Loucy (cell line): ENCODE measurements at regions not wholly inside any gene's neighbourhood (a gene's known extent, or its start where the extent isn't known, plus 50 kb on each side); places are given as distances from the start of the nearest gene placed in this dataset.
A peak's percentile ranks its signal among the peaks of the same experiment; 100 is the strongest.

Experiments used
- H2AFZ ChIP-seq: fragments of 200-600 bp; sonication (generic); 2 replicates; pipeline ENCODE4 v1.6.0; 2016; ENCODE audit warnings: antibody characterized with exemption, mild to moderate bottlenecking, low read length, moderate library complexity
- H3F3A ChIP-seq: fragments of 200-600 bp; 2 replicates; pipeline ENCODE4 v1.6.0; 2016; ENCODE audit warnings: antibody characterized with exemption, low read depth, mild to moderate bottlenecking
- H3K27me3 ChIP-seq: fragments of 200-600 bp; sonication (generic); 2 replicates; pipeline ENCODE4 v1.6.1; 2014; ENCODE audit warnings: low read length, mild to moderate bottlenecking; ENCODE audit not compliant: insufficient read depth, poor library complexity, severe bottlenecking
- H3K36me3 ChIP-seq: fragments of 200-600 bp; sonication (generic); 2 replicates; pipeline ENCODE4 v1.6.1; 2016; ENCODE audit warnings: low read length; ENCODE audit not compliant: insufficient read depth
- H3K4me1 ChIP-seq: fragments of 200-600 bp; sonication (generic); 2 replicates; pipeline ENCODE4 v1.5.1; 2014; ENCODE audit warnings: low read length, mild to moderate bottlenecking; ENCODE audit not compliant: insufficient read depth, poor library complexity, severe bottlenecking
- H3K4me2 ChIP-seq: fragments of 200-600 bp; sonication (generic); 2 replicates; pipeline ENCODE4 v1.6.0; 2014; ENCODE audit warnings: antibody characterized with exemption, low read length, low read depth, mild to moderate bottlenecking; ENCODE audit not compliant: poor library complexity, severe bottlenecking
- H3K4me3 ChIP-seq: fragments of 200-600 bp; sonication (generic); 2 replicates; pipeline ENCODE4 v1.5.1; 2014; ENCODE audit warnings: low read length, mild to moderate bottlenecking, mixed read lengths; ENCODE audit not compliant: poor library complexity, severe bottlenecking
- H3K79me2 ChIP-seq: fragments of 200-600 bp; sonication (generic); 2 replicates; pipeline ENCODE4 v1.6.1; 2014; ENCODE audit warnings: low read length; ENCODE audit not compliant: insufficient read depth
- H3K9ac ChIP-seq: fragments of 200-600 bp; sonication (generic); 2 replicates; pipeline ENCODE4 v1.6.0; 2014; ENCODE audit warnings: mild to moderate bottlenecking, low read depth, low read length, moderate library complexity; ENCODE audit not compliant: poor library complexity, severe bottlenecking
- H3K9me2 ChIP-seq: fragments of 200-600 bp; sonication (generic); replicated peaks from 2 replicates; pipeline ENCODE4 v1.6.1; 2016; ENCODE audit warnings: low read depth, low read length, mixed read lengths
- H3K9me3 ChIP-seq: fragments of 200-600 bp; sonication (generic); 2 replicates; pipeline ENCODE4 v1.6.1; 2014; ENCODE audit warnings: mild to moderate bottlenecking, antibody characterized with exemption, low read length, low read depth; ENCODE audit not compliant: insufficient read depth
- H4K20me1 ChIP-seq: fragments of 200-600 bp; sonication (generic); 2 replicates; pipeline ENCODE4 v1.6.0; 2014; ENCODE audit warnings: antibody characterized with exemption, low read length, mild to moderate bottlenecking; ENCODE audit not compliant: insufficient read depth, poor library complexity, severe bottlenecking
- CTCF ChIP-seq: fragments of 200-600 bp; sonication (generic); conservative IDR thresholded peaks from 2 replicates; pipeline ENCODE4 v1.5.1; 2014; ENCODE audit warnings: mild to moderate bottlenecking, antibody characterized with exemption, low read length
- EZH2phosphoT487 ChIP-seq: fragments of 200-600 bp; IDR thresholded peaks from 2 replicates; pipeline ENCODE4 v1.6.1; 2018; ENCODE audit warnings: antibody characterized with exemption, mild to moderate bottlenecking, moderate library complexity, borderline replicate concordance

- Histone ChIP-seq H3K36me3 (no peaks in the 10 kb centered on the region), H3K79me2 (no peaks in the 10 kb centered on the region), H3K9me3 (no peaks in the 10 kb centered on the region), H3K4me2 (peak overlapping the region; percentile 50), H3F3A (no peaks in the 10 kb centered on the region), H4K20me1 (no peaks in the 10 kb centered on the region), H3K9me2 (no peaks in the 10 kb centered on the region), H2AFZ (no peak overlapping the region), H3K4me1 (peaks cover 26% of the 10 kb centered on the region), H3K27me3 (no peaks in the 10 kb centered on the region), H3K9ac (no peak overlapping the region), H3K4me3 (no peak overlapping the region)
- no peak for TF ChIP-seq CTCF
- TF ChIP-seq EZH2phosphoT487 = no peak
These were observed 78.7 kb downstream of the GATA3 start for GRCh38 chr10:8133146-8133545.

GRCh38 chr10:8136736-8137135 lies 82.2 kb downstream of the GATA3 start:
- Histone ChIP-seq H4K20me1 (no peaks in the 10 kb centered on the region), H3K4me2 (peak overlapping the region; percentile 25), H3K4me3 (no peak overlapping the region), H3F3A (no peaks in the 10 kb centered on the region), H2AFZ (no peak overlapping the region), H3K4me1 (peaks cover 26% of the 10 kb centered on the region), H3K9me2 (no peaks in the 10 kb centered on the region), H3K79me2 (no peaks in the 10 kb centered on the region), H3K27me3 (no peaks in the 10 kb centered on the region), H3K9me3 (no peaks in the 10 kb centered on the region), H3K9ac (no peak overlapping the region), H3K36me3 (no peaks in the 10 kb centered on the region)
- TF ChIP-seq CTCF (no peak), EZH2phosphoT487 (no peak)

GRCh38 chr10:8137272-8137681 lies 82.8 kb downstream of the GATA3 start:
- Histone ChIP-seq H3K9ac (no peak overlapping the region), H3K4me1 (peaks cover 26% of the 10 kb centered on the region), H3K9me3 (no peaks in the 10 kb centered on the region), H3K79me2 (no peaks in the 10 kb centered on the region), H3K36me3 (no peaks in the 10 kb centered on the region), H3F3A (no peaks in the 10 kb centered on the region), H2AFZ (peak overlapping the region; percentile 52), H3K4me2 (peak overlapping the region; percentile 25), H3K9me2 (no peaks in the 10 kb centered on the region), H4K20me1 (no peaks in the 10 kb centered on the region), H3K4me3 (no peak overlapping the region), H3K27me3 (no peaks in the 10 kb centered on the region)
- TF ChIP-seq CTCF (no peak), EZH2phosphoT487 (no peak)
